ENCODE measurements at regions not wholly inside any gene's neighbourhood (a gene's known extent, or its start where the extent isn't known, plus 50 kb on each side); places are given as distances from the start of the nearest gene placed in this dataset.

GRCh38 chr14:79937433-79937832, 273.9 kb downstream of the DIO2 start:
- Histone ChIP-seq H3K36me3 (ENCODE audit: control insufficient read depth in 1 of 2, insufficient read depth in 2 of 2, low read length in 2 of 2) (no peaks in the 10 kb centered on the region), H3K79me2 (ENCODE audit: insufficient read depth, low read length) (no peaks in the 10 kb centered on the region), H3K4me1 (ENCODE audit: control insufficient read depth in 1 of 2, insufficient read depth in 2 of 2, low read length in 2 of 2) (no peaks in the 10 kb centered on the region), H3K4me2 (ENCODE audit: low read length) (no peak overlapping the region), H3K27me3 (ENCODE audit: insufficient read depth, low read length) (no peaks in the 10 kb centered on the region), H4K20me1 (ENCODE audit: insufficient read depth) (no peaks in the 10 kb centered on the region), H3K9ac (ENCODE audit: low read length) (no peak overlapping the region), H3K27ac (ENCODE audit: low read depth, low read length) (no peak overlapping the region), H3K9me2 (ENCODE audit: insufficient read depth) (no peaks in the 10 kb centered on the region), H2AFZ (ENCODE audit: low read depth, low read length, poor library complexity, severe bottlenecking) (no peak overlapping the region), H3K9me3 (ENCODE audit: control insufficient read depth in 1 of 2, insufficient read depth in 1 of 2, low read depth in 1 of 2, low read length in 2 of 2) (peaks cover 0 to 6% of the 10 kb centered on the region in 2 experiments; a peak in 2 of 4 replicates), H3K4me3 (replicated peaks in 1 of 2; ENCODE audit: low read depth in 1 of 2, low read length in 2 of 2) (no peak overlapping the region)
- ChIA-PET CTCF (no interaction called here), POLR2A (no interaction called here), RAD21 (ENCODE audit: low non-redundant PET in 1 of 2, low total read pairs in 2 of 2, uncharacterized antibody in 2 of 2, unreplicated experiment in 2 of 2) (no interaction called here)
- intact Hi-C loops (cut with micrococcal nuclease), result no loop called here
- no TSS peak for BruUV-seq (replicated peaks)
- ATAC-seq, result no peak
- DNase-seq (ENCODE audit: low read depth, low spot score), result no peak
- no peak for TF ChIP-seq ATF3 (IDR thresholded peaks at IDR 0.05)
- TF ChIP-seq YY1 (IDR thresholded peaks at IDR 0.05; ENCODE audit: extremely low read depth, insufficient replicate concordance, low read depth, low read length), result no peak
- no peak for TF ChIP-seq ZFX (IDR thresholded peaks at IDR 0.05)
- no peak for TF ChIP-seq JUND (IDR thresholded peaks at IDR 0.05)
- TF ChIP-seq CEBPB (IDR thresholded peaks at IDR 0.05; ENCODE audit: low read depth), result no peak
- no peak for TF ChIP-seq SIN3A (IDR thresholded peaks at IDR 0.05; ENCODE audit: low read depth)
- no peak for TF ChIP-seq POLR2AphosphoS5 (IDR thresholded peaks at IDR 0.05; ENCODE audit: low read depth, low read length)

GRCh38 chr14:79924551-79924950, 286.8 kb downstream of the DIO2 start:
- no peak for TF ChIP-seq CBX3 (IDR thresholded peaks at IDR 0.05; ENCODE audit: low read depth)
- H3K27ac ChIP-seq (ENCODE audit: low read depth, low read length), result no peak overlapping the region
- peaks cover 5 to 24% of the 10 kb centered on the region in 2 experiments; a peak in 2 of 4 replicates for H3K9me3 ChIP-seq (ENCODE audit: control insufficient read depth in 1 of 2, insufficient read depth in 1 of 2, low read depth in 1 of 2, low read length in 2 of 2)
- no peaks in the 10 kb centered on the region for H3K27me3 ChIP-seq (ENCODE audit: insufficient read depth, low read length)
- H3K36me3 ChIP-seq (ENCODE audit: control insufficient read depth in 1 of 2, insufficient read depth in 2 of 2, low read length in 2 of 2), result no peaks in the 10 kb centered on the region
- no peak for ATAC-seq
- H3K79me2 ChIP-seq (ENCODE audit: insufficient read depth, low read length), result no peaks in the 10 kb centered on the region
- no TSS peak for BruUV-seq (replicated peaks)
- no peak overlapping the region for H3K4me2 ChIP-seq (ENCODE audit: low read length)
- H3K4me1 ChIP-seq (ENCODE audit: control insufficient read depth in 1 of 2, insufficient read depth in 2 of 2, low read length in 2 of 2), result no peaks in the 10 kb centered on the region
- H3K9me2 ChIP-seq (ENCODE audit: insufficient read depth), result no peaks in the 10 kb centered on the region
- no peak overlapping the region for H3K4me3 ChIP-seq (replicated peaks in 1 of 2; ENCODE audit: low read depth in 1 of 2, low read length in 2 of 2)
- no peak for DNase-seq (ENCODE audit: low read depth, low spot score)
- intact Hi-C loops (cut with micrococcal nuclease), result no loop called here
- RAD21 ChIA-PET (ENCODE audit: low non-redundant PET in 1 of 2, low total read pairs in 2 of 2, uncharacterized antibody in 2 of 2, unreplicated experiment in 2 of 2), result no interaction called here
- POLR2A ChIA-PET, result no interaction called here
- no peak overlapping the region for H3K9ac ChIP-seq (ENCODE audit: low read length)
- H2AFZ ChIP-seq (ENCODE audit: low read depth, low read length, poor library complexity, severe bottlenecking), result no peak overlapping the region
- H4K20me1 ChIP-seq (ENCODE audit: insufficient read depth), result no peaks in the 10 kb centered on the region
- CTCF ChIA-PET, result no interaction called here

Data from HCT116 (cell line).